ENCODE measurements at regions not wholly inside any gene's neighbourhood (a gene's known extent, or its start where the extent isn't known, plus 50 kb on each side); places are given as distances from the start of the nearest gene placed in this dataset.

- Histone ChIP-seq H3K27me3 (replicated peaks; ENCODE audit: control insufficient read depth, insufficient read depth, low read length) (no peaks in the 10 kb centered on the region), H3K4me3 (ENCODE audit: low read depth, low read length) (no peak overlapping the region), H3K36me3 (ENCODE audit: control insufficient read depth, insufficient read depth, low read length) (no peaks in the 10 kb centered on the region), H3K9me3 (no peaks in the 10 kb centered on the region), H3K4me1 (no peaks in the 10 kb centered on the region)
- Mint-ChIP-seq H3K9me3 (ENCODE audit: unreplicated experiment) (no peaks in the 10 kb centered on the region), H3K27ac (ENCODE audit: unreplicated experiment) (no peak overlapping the region), H3K27me3 (ENCODE audit: insufficient read depth, unreplicated experiment) (no peaks in the 10 kb centered on the region), H3K4me3 (ENCODE audit: unreplicated experiment) (no peak overlapping the region), H3K36me3 (ENCODE audit: insufficient read depth, unreplicated experiment) (no peaks in the 10 kb centered on the region), H3K4me1 (ENCODE audit: low read depth, unreplicated experiment) (no peaks in the 10 kb centered on the region)
- POLR2A ChIA-PET, result no interaction called here
- TF ChIP-seq, protein P1, sequence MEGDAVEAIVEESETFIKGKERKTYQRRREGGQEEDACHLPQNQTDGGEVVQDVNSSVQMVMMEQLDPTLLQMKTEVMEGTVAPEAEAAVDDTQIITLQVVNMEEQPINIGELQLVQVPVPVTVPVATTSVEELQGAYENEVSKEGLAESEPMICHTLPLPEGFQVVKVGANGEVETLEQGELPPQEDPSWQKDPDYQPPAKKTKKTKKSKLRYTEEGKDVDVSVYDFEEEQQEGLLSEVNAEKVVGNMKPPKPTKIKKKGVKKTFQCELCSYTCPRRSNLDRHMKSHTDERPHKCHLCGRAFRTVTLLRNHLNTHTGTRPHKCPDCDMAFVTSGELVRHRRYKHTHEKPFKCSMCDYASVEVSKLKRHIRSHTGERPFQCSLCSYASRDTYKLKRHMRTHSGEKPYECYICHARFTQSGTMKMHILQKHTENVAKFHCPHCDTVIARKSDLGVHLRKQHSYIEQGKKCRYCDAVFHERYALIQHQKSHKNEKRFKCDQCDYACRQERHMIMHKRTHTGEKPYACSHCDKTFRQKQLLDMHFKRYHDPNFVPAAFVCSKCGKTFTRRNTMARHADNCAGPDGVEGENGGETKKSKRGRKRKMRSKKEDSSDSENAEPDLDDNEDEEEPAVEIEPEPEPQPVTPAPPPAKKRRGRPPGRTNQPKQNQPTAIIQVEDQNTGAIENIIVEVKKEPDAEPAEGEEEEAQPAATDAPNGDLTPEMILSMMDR (IDR thresholded peaks at IDR 0.05; ENCODE audit: insufficient read depth in 1 of 2, low read depth in 1 of 2, low read length in 1 of 2, severe bottlenecking in 1 of 2, unreplicated experiment in 1 of 2), result no peak
- CTCF ChIA-PET, result no interaction called here
- BruUV-seq (replicated peaks), result no TSS peak
- intact Hi-C loops (cut with micrococcal nuclease; ENCODE audit: unreplicated experiment), result no loop called here
- DNase-seq, result no peak
Measured at GRCh38 chrX:121132675-121133074, 85.3 kb downstream of the GLUD2 start.

GRCh38 chrX:121135488-121136207 is 88.2 kb downstream of the GLUD2 start:
- H3K4me3 ChIP-seq (ENCODE audit: low read depth, low read length), result no peak overlapping the region
- no TSS peak for BruUV-seq (replicated peaks)
- no peaks in the 10 kb centered on the region for H3K9me3 Mint-ChIP-seq (ENCODE audit: unreplicated experiment)
- H3K4me1 Mint-ChIP-seq (ENCODE audit: low read depth, unreplicated experiment), result no peaks in the 10 kb centered on the region
- ChIA-PET CTCF (no interaction called here), POLR2A (no interaction called here)
- TF ChIP-seq, protein P1 (IDR thresholded peaks at IDR 0.05; ENCODE audit: insufficient read depth in 1 of 2, low read depth in 1 of 2, low read length in 1 of 2, severe bottlenecking in 1 of 2, unreplicated experiment in 1 of 2), result no peak
- H3K27me3 Mint-ChIP-seq (ENCODE audit: insufficient read depth, unreplicated experiment), result no peaks in the 10 kb centered on the region
- intact Hi-C loops (cut with micrococcal nuclease; ENCODE audit: unreplicated experiment), result no loop called here
- no peaks in the 10 kb centered on the region for H3K27me3 ChIP-seq (replicated peaks; ENCODE audit: control insufficient read depth, insufficient read depth, low read length)
- H3K4me3 Mint-ChIP-seq (ENCODE audit: unreplicated experiment), result no peak overlapping the region
- no peak for DNase-seq
- H3K36me3 Mint-ChIP-seq (ENCODE audit: insufficient read depth, unreplicated experiment), result no peaks in the 10 kb centered on the region
- H3K27ac Mint-ChIP-seq (ENCODE audit: unreplicated experiment), result no peak overlapping the region
- H3K36me3 ChIP-seq (ENCODE audit: control insufficient read depth, insufficient read depth, low read length), result no peaks in the 10 kb centered on the region
- H3K4me1 ChIP-seq, result no peaks in the 10 kb centered on the region
- H3K9me3 ChIP-seq, result no peaks in the 10 kb centered on the region

GRCh38 chrX:121146059-121146628 is 98.7 kb downstream of the GLUD2 start:
- CTCF ChIA-PET, result no interaction called here
- Histone ChIP-seq H3K4me1 (no peaks in the 10 kb centered on the region), H3K27me3 (replicated peaks; ENCODE audit: control insufficient read depth, insufficient read depth, low read length) (no peaks in the 10 kb centered on the region), H3K9me3 (no peaks in the 10 kb centered on the region), H3K4me3 (ENCODE audit: low read depth, low read length) (no peak overlapping the region), H3K36me3 (ENCODE audit: control insufficient read depth, insufficient read depth, low read length) (no peaks in the 10 kb centered on the region)
- no peak for DNase-seq
- no peaks in the 10 kb centered on the region for H3K27me3 Mint-ChIP-seq (ENCODE audit: insufficient read depth, unreplicated experiment)
- POLR2A ChIA-PET, result no interaction called here
- no peaks in the 10 kb centered on the region for H3K36me3 Mint-ChIP-seq (ENCODE audit: insufficient read depth, unreplicated experiment)
- no TSS peak for BruUV-seq (replicated peaks)
- TF ChIP-seq, protein P1 (IDR thresholded peaks at IDR 0.05; ENCODE audit: insufficient read depth in 1 of 2, low read depth in 1 of 2, low read length in 1 of 2, severe bottlenecking in 1 of 2, unreplicated experiment in 1 of 2), result no peak
- H3K4me1 Mint-ChIP-seq (ENCODE audit: low read depth, unreplicated experiment), result no peaks in the 10 kb centered on the region
- H3K9me3 Mint-ChIP-seq (ENCODE audit: unreplicated experiment), result no peaks in the 10 kb centered on the region
- no peak overlapping the region for H3K27ac Mint-ChIP-seq (ENCODE audit: unreplicated experiment)
- no peak overlapping the region for H3K4me3 Mint-ChIP-seq (ENCODE audit: unreplicated experiment)
- intact Hi-C loops (cut with micrococcal nuclease; ENCODE audit: unreplicated experiment), result no loop called here

Data from Caco-2 (cell line).